ENCODE measurements at regions not wholly inside any gene's neighbourhood (a gene's known extent, or its start where the extent isn't known, plus 50 kb on each side); places are given as distances from the start of the nearest gene placed in this dataset.

DNA sequence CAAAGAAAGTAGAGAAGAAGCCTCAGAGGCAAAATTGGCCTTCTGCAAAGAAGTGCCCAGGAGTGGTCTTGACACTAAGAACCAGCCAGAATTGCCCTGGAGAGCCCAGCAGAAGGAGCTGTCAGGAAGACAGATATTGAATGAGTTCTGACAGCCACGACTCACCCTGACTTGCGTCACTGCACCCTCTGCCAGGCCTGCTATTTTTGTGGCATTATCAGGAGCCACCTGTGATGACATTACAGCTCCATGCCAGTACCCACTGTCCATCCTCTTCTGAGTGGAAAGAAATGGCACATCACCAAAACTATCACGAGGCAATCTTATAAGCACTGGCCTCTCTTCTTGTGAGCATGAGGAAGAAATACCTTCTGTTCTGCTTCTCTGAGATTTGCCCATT lies 67.7 kb downstream of the SMIM20 start:
- no peak for DNase-seq
- H2BK120ac ChIP-seq (ENCODE audit: low read depth, low read length), result no peak overlapping the region
- no peak overlapping the region for H2AFZ ChIP-seq (ENCODE audit: low read depth, low read length)
- H2AK5ac ChIP-seq (ENCODE audit: low read length, severe bottlenecking), result no peak overlapping the region
- no peak overlapping the region for H3K27ac ChIP-seq (ENCODE audit: low read length, poor library complexity, severe bottlenecking)
- H4K8ac ChIP-seq (ENCODE audit: low read length), result no peak overlapping the region
- no peak overlapping the region for H3K18ac ChIP-seq (ENCODE audit: low read depth in 1 of 2, low read length in 2 of 2)
- no peaks in the 10 kb centered on the region for H3K36me3 ChIP-seq (ENCODE audit: control insufficient read depth in 1 of 2, insufficient read depth in 2 of 2, low read depth in 1 of 2, low read length in 2 of 2)
- no peak overlapping the region for H2BK15ac ChIP-seq (ENCODE audit: low read depth, poor library complexity, severe bottlenecking)
- no peaks in the 10 kb centered on the region for H3K79me1 ChIP-seq (replicated peaks; ENCODE audit: low read length, poor library complexity, severe bottlenecking)
- H3K4me3 ChIP-seq (ENCODE audit: insufficient read depth in 1 of 2, low read depth in 1 of 2, low read length in 2 of 2), result no peak overlapping the region
- no peak overlapping the region for H3K4ac ChIP-seq (ENCODE audit: low read depth in 1 of 2, low read length in 2 of 2)
- no peaks in the 10 kb centered on the region for H3K4me1 ChIP-seq (ENCODE audit: control insufficient read depth, insufficient read depth, low read depth, low read length)
- no peaks in the 10 kb centered on the region for H3K9me3 ChIP-seq (ENCODE audit: control insufficient read depth, low read length)
- H3K14ac ChIP-seq (ENCODE audit: low read length in 2 of 2), result no peak overlapping the region
- H3K4me2 ChIP-seq (ENCODE audit: low read length, poor library complexity, severe bottlenecking), result no peak overlapping the region
- no peak overlapping the region for H3K23ac ChIP-seq (ENCODE audit: low read length in 2 of 2)
- no peak overlapping the region for H3K9ac ChIP-seq (ENCODE audit: low read length)
- no peak overlapping the region for H2BK5ac ChIP-seq (ENCODE audit: low read depth, low read length, poor library complexity, severe bottlenecking)
- peaks cover 0 to 5% of the 10 kb centered on the region in 2 experiments for H3K27me3 ChIP-seq (ENCODE audit: control insufficient read depth in 1 of 2, insufficient read depth in 1 of 2, low read length in 2 of 2)
- WGBS, result 91% methylated on average over 3 of the region's 3 CpGs
- no peak overlapping the region for H2BK12ac ChIP-seq (ENCODE audit: low read length in 2 of 2)
- H4K91ac ChIP-seq (ENCODE audit: low read length), result no peak overlapping the region

DNA sequence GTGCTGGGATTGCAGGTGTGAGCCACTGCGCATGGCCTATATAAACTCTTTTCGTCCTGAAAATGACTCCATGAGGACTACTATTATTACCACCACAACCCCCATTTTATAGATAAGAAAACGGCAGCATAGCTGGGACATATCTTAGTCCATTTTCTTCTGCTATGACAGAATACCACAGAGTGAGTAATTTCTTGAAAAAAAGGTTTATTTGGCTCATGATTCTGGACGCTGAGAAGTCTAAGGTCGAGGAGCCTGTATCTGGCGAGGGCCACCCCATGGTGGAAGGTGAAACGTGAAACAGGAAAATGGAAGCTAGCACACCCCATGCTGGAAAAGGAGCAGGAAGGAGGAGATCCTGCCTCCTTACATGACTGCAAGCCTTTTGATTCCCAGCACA lies 68.9 kb downstream of the SMIM20 start:
- Histone ChIP-seq H3K4ac (ENCODE audit: low read depth in 1 of 2, low read length in 2 of 2) (no peak overlapping the region), H3K23ac (ENCODE audit: low read length in 2 of 2) (no peak overlapping the region), H3K79me1 (replicated peaks; ENCODE audit: low read length, poor library complexity, severe bottlenecking) (no peaks in the 10 kb centered on the region), H2BK12ac (ENCODE audit: low read length in 2 of 2) (no peak overlapping the region), H2BK5ac (ENCODE audit: low read depth, low read length, poor library complexity, severe bottlenecking) (no peak overlapping the region), H2AK5ac (ENCODE audit: low read length, severe bottlenecking) (no peak overlapping the region), H2AFZ (ENCODE audit: low read depth, low read length) (no peak overlapping the region), H3K9me3 (ENCODE audit: control insufficient read depth, low read length) (no peaks in the 10 kb centered on the region), H3K9ac (ENCODE audit: low read length) (no peak overlapping the region), H3K36me3 (ENCODE audit: control insufficient read depth in 1 of 2, insufficient read depth in 2 of 2, low read depth in 1 of 2, low read length in 2 of 2) (no peaks in the 10 kb centered on the region), H4K91ac (ENCODE audit: low read length) (no peak overlapping the region), H3K4me1 (ENCODE audit: control insufficient read depth, insufficient read depth, low read depth, low read length) (no peaks in the 10 kb centered on the region), H3K27ac (ENCODE audit: low read length, poor library complexity, severe bottlenecking) (no peak overlapping the region), H3K4me2 (ENCODE audit: low read length, poor library complexity, severe bottlenecking) (no peak overlapping the region), H3K14ac (ENCODE audit: low read length in 2 of 2) (no peak overlapping the region), H3K27me3 (ENCODE audit: control insufficient read depth in 1 of 2, insufficient read depth in 1 of 2, low read length in 2 of 2) (peaks cover 0 to 5% of the 10 kb centered on the region in 2 experiments), H3K4me3 (ENCODE audit: insufficient read depth in 1 of 2, low read depth in 1 of 2, low read length in 2 of 2) (no peak overlapping the region), H2BK120ac (ENCODE audit: low read depth, low read length) (no peak overlapping the region), H2BK15ac (ENCODE audit: low read depth, poor library complexity, severe bottlenecking) (no peak overlapping the region), H3K18ac (ENCODE audit: low read depth in 1 of 2, low read length in 2 of 2) (no peak overlapping the region), H4K8ac (ENCODE audit: low read length) (no peak overlapping the region)
- WGBS, result 89% methylated on average over 6 of the region's 7 CpGs
- no peak for DNase-seq

DNA sequence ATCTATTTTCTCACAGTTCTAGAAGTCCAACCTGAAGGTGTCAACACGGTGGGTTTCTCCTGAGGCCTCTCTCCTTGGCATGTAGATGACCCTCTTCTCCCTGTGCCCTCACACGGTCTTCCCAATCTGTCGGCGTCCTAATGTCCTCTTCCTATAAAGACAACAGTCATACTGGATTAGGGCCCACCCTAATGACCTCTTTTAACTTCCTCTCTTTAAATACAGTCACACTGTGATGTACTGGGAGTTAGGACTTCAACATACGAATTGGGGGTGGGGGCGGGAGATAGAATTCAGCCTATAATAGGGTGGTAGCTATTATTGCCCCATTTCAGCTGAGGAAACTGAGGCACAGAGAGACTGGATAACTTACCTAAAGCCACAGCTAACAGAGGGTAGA lies 70.2 kb downstream of the SMIM20 start:
- no peak overlapping the region for H3K27ac ChIP-seq (ENCODE audit: low read length, poor library complexity, severe bottlenecking)
- no peak for DNase-seq
- H3K9ac ChIP-seq (ENCODE audit: low read length), result no peak overlapping the region
- H2AFZ ChIP-seq (ENCODE audit: low read depth, low read length), result no peak overlapping the region
- no peak overlapping the region for H3K18ac ChIP-seq (ENCODE audit: low read depth in 1 of 2, low read length in 2 of 2)
- H3K27me3 ChIP-seq (ENCODE audit: control insufficient read depth in 1 of 2, insufficient read depth in 1 of 2, low read length in 2 of 2), result peaks cover 0 to 5% of the 10 kb centered on the region in 2 experiments
- H3K9me3 ChIP-seq (ENCODE audit: control insufficient read depth, low read length), result no peaks in the 10 kb centered on the region
- no peak overlapping the region for H2BK15ac ChIP-seq (ENCODE audit: low read depth, poor library complexity, severe bottlenecking)
- H3K4ac ChIP-seq (ENCODE audit: low read depth in 1 of 2, low read length in 2 of 2), result no peak overlapping the region
- H2BK120ac ChIP-seq (ENCODE audit: low read depth, low read length), result no peak overlapping the region
- no peak overlapping the region for H3K14ac ChIP-seq (ENCODE audit: low read length in 2 of 2)
- no peak overlapping the region for H4K91ac ChIP-seq (ENCODE audit: low read length)
- H2AK5ac ChIP-seq (ENCODE audit: low read length, severe bottlenecking), result no peak overlapping the region
- no peaks in the 10 kb centered on the region for H3K4me1 ChIP-seq (ENCODE audit: control insufficient read depth, insufficient read depth, low read depth, low read length)
- no peak overlapping the region for H4K8ac ChIP-seq (ENCODE audit: low read length)
- 94% methylated on average over 6 of the region's 6 CpGs for whole genome bisulfite sequencing
- no peak overlapping the region for H3K4me2 ChIP-seq (ENCODE audit: low read length, poor library complexity, severe bottlenecking)
- no peak overlapping the region for H3K4me3 ChIP-seq (ENCODE audit: insufficient read depth in 1 of 2, low read depth in 1 of 2, low read length in 2 of 2)
- no peak overlapping the region for H2BK5ac ChIP-seq (ENCODE audit: low read depth, low read length, poor library complexity, severe bottlenecking)
- H3K79me1 ChIP-seq (replicated peaks; ENCODE audit: low read length, poor library complexity, severe bottlenecking), result no peaks in the 10 kb centered on the region
- H2BK12ac ChIP-seq (ENCODE audit: low read length in 2 of 2), result no peak overlapping the region
- H3K36me3 ChIP-seq (ENCODE audit: control insufficient read depth in 1 of 2, insufficient read depth in 2 of 2, low read depth in 1 of 2, low read length in 2 of 2), result no peaks in the 10 kb centered on the region
- H3K23ac ChIP-seq (ENCODE audit: low read length in 2 of 2), result no peak overlapping the region

DNA sequence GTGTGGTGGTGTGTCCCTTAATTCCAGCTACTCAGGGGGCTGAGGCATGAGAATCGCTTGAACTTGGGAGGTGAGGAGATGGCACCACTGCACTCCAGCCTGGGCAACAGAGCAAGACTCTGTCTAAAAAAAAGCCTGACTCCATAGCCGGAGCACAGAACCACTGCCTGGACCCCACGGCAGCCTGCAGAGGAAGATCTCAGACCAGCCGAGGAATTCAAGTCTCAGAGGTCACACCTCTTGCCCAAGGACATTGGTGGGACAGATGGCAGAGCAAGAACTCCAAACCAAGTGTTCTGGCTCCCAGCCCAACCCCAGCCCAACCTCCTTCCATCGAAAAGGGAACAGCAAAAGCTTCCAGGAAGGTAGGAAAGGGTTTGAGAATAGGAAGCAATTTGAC lies 70.8 kb downstream of the SMIM20 start:
- no peaks in the 10 kb centered on the region for H3K79me1 ChIP-seq (replicated peaks; ENCODE audit: low read length, poor library complexity, severe bottlenecking)
- no peak overlapping the region for H2AFZ ChIP-seq (ENCODE audit: low read depth, low read length)
- H2BK15ac ChIP-seq (ENCODE audit: low read depth, poor library complexity, severe bottlenecking), result no peak overlapping the region
- H2BK120ac ChIP-seq (ENCODE audit: low read depth, low read length), result no peak overlapping the region
- no peak overlapping the region for H3K14ac ChIP-seq (ENCODE audit: low read length in 2 of 2)
- H3K4me2 ChIP-seq (ENCODE audit: low read length, poor library complexity, severe bottlenecking), result no peak overlapping the region
- no peak overlapping the region for H3K4me3 ChIP-seq (ENCODE audit: insufficient read depth in 1 of 2, low read depth in 1 of 2, low read length in 2 of 2)
- H4K91ac ChIP-seq (ENCODE audit: low read length), result no peak overlapping the region
- no peak for DNase-seq
- no peaks in the 10 kb centered on the region for H3K9me3 ChIP-seq (ENCODE audit: control insufficient read depth, low read length)
- H3K23ac ChIP-seq (ENCODE audit: low read length in 2 of 2), result no peak overlapping the region
- no peak overlapping the region for H4K8ac ChIP-seq (ENCODE audit: low read length)
- H3K27me3 ChIP-seq (ENCODE audit: control insufficient read depth in 1 of 2, insufficient read depth in 1 of 2, low read length in 2 of 2), result peaks cover 0 to 5% of the 10 kb centered on the region in 2 experiments
- WGBS, result 91% methylated on average over 4 of the region's 5 CpGs
- H3K9ac ChIP-seq (ENCODE audit: low read length), result no peak overlapping the region
- no peak overlapping the region for H2AK5ac ChIP-seq (ENCODE audit: low read length, severe bottlenecking)
- H2BK5ac ChIP-seq (ENCODE audit: low read depth, low read length, poor library complexity, severe bottlenecking), result no peak overlapping the region
- no peak overlapping the region for H2BK12ac ChIP-seq (ENCODE audit: low read length in 2 of 2)
- H3K36me3 ChIP-seq (ENCODE audit: control insufficient read depth in 1 of 2, insufficient read depth in 2 of 2, low read depth in 1 of 2, low read length in 2 of 2), result no peaks in the 10 kb centered on the region
- no peaks in the 10 kb centered on the region for H3K4me1 ChIP-seq (ENCODE audit: control insufficient read depth, insufficient read depth, low read depth, low read length)
- no peak overlapping the region for H3K27ac ChIP-seq (ENCODE audit: low read length, poor library complexity, severe bottlenecking)
- H3K18ac ChIP-seq (ENCODE audit: low read depth in 1 of 2, low read length in 2 of 2), result no peak overlapping the region
- no peak overlapping the region for H3K4ac ChIP-seq (ENCODE audit: low read depth in 1 of 2, low read length in 2 of 2)
